ENCODE measurements at regions not wholly inside any gene's neighbourhood (a gene's known extent, or its start where the extent isn't known, plus 50 kb on each side); places are given as distances from the start of the nearest gene placed in this dataset.

GRCh38 chr9:108015690-108016089 is 526.1 kb upstream of the KLF4 start:
- TF ChIP-seq, protein P1, sequence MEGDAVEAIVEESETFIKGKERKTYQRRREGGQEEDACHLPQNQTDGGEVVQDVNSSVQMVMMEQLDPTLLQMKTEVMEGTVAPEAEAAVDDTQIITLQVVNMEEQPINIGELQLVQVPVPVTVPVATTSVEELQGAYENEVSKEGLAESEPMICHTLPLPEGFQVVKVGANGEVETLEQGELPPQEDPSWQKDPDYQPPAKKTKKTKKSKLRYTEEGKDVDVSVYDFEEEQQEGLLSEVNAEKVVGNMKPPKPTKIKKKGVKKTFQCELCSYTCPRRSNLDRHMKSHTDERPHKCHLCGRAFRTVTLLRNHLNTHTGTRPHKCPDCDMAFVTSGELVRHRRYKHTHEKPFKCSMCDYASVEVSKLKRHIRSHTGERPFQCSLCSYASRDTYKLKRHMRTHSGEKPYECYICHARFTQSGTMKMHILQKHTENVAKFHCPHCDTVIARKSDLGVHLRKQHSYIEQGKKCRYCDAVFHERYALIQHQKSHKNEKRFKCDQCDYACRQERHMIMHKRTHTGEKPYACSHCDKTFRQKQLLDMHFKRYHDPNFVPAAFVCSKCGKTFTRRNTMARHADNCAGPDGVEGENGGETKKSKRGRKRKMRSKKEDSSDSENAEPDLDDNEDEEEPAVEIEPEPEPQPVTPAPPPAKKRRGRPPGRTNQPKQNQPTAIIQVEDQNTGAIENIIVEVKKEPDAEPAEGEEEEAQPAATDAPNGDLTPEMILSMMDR (IDR thresholded peaks at IDR 0.05), result no peak
- TF ChIP-seq POLR2A (IDR thresholded peaks at IDR 0.05) (no peak), POLR2AphosphoS5 (IDR thresholded peaks at IDR 0.05) (no peak)

All from transverse colon (tissue), 4 donors.